HL-60 (cell line): ENCODE measurements at regions not wholly inside any gene's neighbourhood (a gene's known extent, or its start where the extent isn't known, plus 50 kb on each side); places are given as distances from the start of the nearest gene placed in this dataset.

ENCODE experiments used
- DNase-seq, 2 experiments: peaks; one replicate each; pipeline ENCODE4 v3.0.0-alpha.2; 2010 to 2020; ENCODE audit warnings: low read depth in 1 of 2, low spot score in 1 of 2
- H3K27ac ChIP-seq: fragments of 250-450 bp; sonication (Bioruptor Pico); replicated peaks from 2 replicates; pipeline ENCODE4 v1.5.1; 2020; ENCODE audit warnings: mild to moderate bottlenecking, moderate library complexity
- H3K27me3 ChIP-seq: fragments of 250-450 bp; sonication (Bioruptor Pico); 2 replicates; pipeline ENCODE4 v1.5.1; 2021; ENCODE audit warnings: mild to moderate bottlenecking, moderate library complexity; ENCODE audit not compliant: insufficient read depth, poor library complexity, severe bottlenecking
- H3K4me3 ChIP-seq: replicated peaks from 2 replicates; pipeline ENCODE4 v1.5.1; 2011; ENCODE audit warnings: mild to moderate bottlenecking, control low read depth, low read length; ENCODE audit not compliant: insufficient read depth
- GABPA ChIP-seq: IDR thresholded peaks from 2 replicates; pipeline ENCODE4 v1.6.1; 2012; ENCODE audit warnings: low read depth
- POLR2AphosphoS5 ChIP-seq: IDR thresholded peaks from 2 replicates; pipeline ENCODE4 v1.6.1; 2012; ENCODE audit warnings: low read depth
- SPI1 ChIP-seq: IDR thresholded peaks from 2 replicates; pipeline ENCODE4 v1.6.1; 2012; ENCODE audit warnings: low read depth, mild to moderate bottlenecking, borderline replicate concordance
- TF ChIP-seq, protein P1 (sequence below): IDR thresholded peaks from one replicate; pipeline ENCODE4 v1.5.1; 2011; ENCODE audit warnings: low read length, control low read depth, inconsistent platforms; ENCODE audit not compliant: insufficient read depth
- TF ChIP-seq, protein P2 (sequence below): IDR thresholded peaks from 2 replicates; pipeline ENCODE4 v1.6.1; 2012; ENCODE audit warnings: low read depth; ENCODE audit not compliant: insufficient replicate concordance

- TF ChIP-seq POLR2AphosphoS5 (no peak), GABPA (no peak), SPI1 (no peak)
- TF ChIP-seq, protein P1, sequence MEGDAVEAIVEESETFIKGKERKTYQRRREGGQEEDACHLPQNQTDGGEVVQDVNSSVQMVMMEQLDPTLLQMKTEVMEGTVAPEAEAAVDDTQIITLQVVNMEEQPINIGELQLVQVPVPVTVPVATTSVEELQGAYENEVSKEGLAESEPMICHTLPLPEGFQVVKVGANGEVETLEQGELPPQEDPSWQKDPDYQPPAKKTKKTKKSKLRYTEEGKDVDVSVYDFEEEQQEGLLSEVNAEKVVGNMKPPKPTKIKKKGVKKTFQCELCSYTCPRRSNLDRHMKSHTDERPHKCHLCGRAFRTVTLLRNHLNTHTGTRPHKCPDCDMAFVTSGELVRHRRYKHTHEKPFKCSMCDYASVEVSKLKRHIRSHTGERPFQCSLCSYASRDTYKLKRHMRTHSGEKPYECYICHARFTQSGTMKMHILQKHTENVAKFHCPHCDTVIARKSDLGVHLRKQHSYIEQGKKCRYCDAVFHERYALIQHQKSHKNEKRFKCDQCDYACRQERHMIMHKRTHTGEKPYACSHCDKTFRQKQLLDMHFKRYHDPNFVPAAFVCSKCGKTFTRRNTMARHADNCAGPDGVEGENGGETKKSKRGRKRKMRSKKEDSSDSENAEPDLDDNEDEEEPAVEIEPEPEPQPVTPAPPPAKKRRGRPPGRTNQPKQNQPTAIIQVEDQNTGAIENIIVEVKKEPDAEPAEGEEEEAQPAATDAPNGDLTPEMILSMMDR: no peak
- TF ChIP-seq, protein P2, sequence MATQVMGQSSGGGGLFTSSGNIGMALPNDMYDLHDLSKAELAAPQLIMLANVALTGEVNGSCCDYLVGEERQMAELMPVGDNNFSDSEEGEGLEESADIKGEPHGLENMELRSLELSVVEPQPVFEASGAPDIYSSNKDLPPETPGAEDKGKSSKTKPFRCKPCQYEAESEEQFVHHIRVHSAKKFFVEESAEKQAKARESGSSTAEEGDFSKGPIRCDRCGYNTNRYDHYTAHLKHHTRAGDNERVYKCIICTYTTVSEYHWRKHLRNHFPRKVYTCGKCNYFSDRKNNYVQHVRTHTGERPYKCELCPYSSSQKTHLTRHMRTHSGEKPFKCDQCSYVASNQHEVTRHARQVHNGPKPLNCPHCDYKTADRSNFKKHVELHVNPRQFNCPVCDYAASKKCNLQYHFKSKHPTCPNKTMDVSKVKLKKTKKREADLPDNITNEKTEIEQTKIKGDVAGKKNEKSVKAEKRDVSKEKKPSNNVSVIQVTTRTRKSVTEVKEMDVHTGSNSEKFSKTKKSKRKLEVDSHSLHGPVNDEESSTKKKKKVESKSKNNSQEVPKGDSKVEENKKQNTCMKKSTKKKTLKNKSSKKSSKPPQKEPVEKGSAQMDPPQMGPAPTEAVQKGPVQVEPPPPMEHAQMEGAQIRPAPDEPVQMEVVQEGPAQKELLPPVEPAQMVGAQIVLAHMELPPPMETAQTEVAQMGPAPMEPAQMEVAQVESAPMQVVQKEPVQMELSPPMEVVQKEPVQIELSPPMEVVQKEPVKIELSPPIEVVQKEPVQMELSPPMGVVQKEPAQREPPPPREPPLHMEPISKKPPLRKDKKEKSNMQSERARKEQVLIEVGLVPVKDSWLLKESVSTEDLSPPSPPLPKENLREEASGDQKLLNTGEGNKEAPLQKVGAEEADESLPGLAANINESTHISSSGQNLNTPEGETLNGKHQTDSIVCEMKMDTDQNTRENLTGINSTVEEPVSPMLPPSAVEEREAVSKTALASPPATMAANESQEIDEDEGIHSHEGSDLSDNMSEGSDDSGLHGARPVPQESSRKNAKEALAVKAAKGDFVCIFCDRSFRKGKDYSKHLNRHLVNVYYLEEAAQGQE: no peak
- H3K27me3 ChIP-seq: no peaks in the 10 kb centered on the region
- no peak overlapping the region for H3K4me3 ChIP-seq
- no peak overlapping the region for H3K27ac ChIP-seq
- no peak for DNase-seq
Observed at GRCh38 chr5:91269198-91269597, 113.9 kb downstream of the ARRDC3 start.

GRCh38 chr5:91266184-91266705 is 116.9 kb downstream of the ARRDC3 start:
- H3K4me3 ChIP-seq: no peak overlapping the region
- H3K27me3 ChIP-seq: no peaks in the 10 kb centered on the region
- DNase-seq: no peak
- no peak for TF ChIP-seq GABPA
- TF ChIP-seq POLR2AphosphoS5: no peak
- TF ChIP-seq, protein P2: no peak
- TF ChIP-seq SPI1: no peak
- TF ChIP-seq, protein P1: no peak
- H3K27ac ChIP-seq: no peak overlapping the region

DNA sequence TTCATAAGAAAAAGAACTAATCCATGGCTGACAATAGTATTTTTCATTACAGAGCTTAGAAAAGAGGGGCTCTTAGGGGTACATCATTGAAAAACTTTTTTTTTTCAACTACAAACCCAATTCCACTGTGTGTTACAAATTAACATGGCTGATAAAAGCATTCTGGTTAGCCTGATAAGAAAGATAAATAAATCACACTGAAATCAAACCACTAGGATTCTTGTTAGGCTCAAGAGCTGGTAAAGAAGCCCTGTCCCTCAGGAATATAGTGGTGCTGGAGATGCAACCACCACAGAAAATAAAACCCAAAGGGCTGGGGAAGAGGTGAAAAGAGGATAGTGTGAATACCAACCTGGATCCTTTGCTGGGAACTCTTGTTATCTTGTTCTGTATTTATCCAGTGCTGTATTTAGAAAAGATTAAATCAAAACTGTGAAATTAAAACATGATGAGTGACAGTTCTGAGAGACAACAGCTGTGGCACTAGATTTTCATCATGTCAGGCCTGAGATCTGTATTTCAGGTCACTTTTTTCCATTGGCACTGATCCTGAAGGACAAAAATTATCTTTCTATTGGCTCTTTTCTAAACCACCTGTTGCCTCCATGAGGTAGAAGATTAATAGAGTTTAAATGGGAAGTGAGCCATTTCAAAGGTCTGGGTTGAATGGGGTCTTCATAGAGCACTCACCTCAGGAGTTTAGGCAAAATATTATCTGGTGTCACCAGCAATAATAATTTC is 118.6 kb downstream of the ARRDC3 start:
- no peak overlapping the region for H3K27ac ChIP-seq
- no peaks in the 10 kb centered on the region for H3K27me3 ChIP-seq
- no peak for DNase-seq
- TF ChIP-seq GABPA (no peak), POLR2AphosphoS5 (no peak), SPI1 (no peak)
- TF ChIP-seq, protein P2: no peak
- TF ChIP-seq, protein P1: no peak
- no peak overlapping the region for H3K4me3 ChIP-seq
